HEK293 (cell line): ENCODE measurements at regions not wholly inside any gene's neighbourhood (a gene's known extent, or its start where the extent isn't known, plus 50 kb on each side); places are given as distances from the start of the nearest gene placed in this dataset.

Experiments used
- CTCF ChIA-PET: fragments of 350-600 bp; formaldehyde crosslinking; extraction: SDS; loops from one replicate; lab custom pipeline; 2021; ENCODE audit warnings: antibody characterized with exemption; lab: Yijun Ruan, JAX
- POLR2A ChIA-PET: fragments of 300-600 bp; formaldehyde crosslinking; extraction: SDS; loops from one replicate; lab custom pipeline; 2020; ENCODE audit warnings: antibody characterized with exemption, inconsistent platforms; lab: Yijun Ruan, JAX
- H3K27ac ChIP-seq: fragments of 200-500 bp; sonication (Bioruptor generic); 2 replicates; pipeline ENCODE4 v1.5.1; 2014; ENCODE audit warnings: low read depth, low read length, control low read depth, inconsistent platforms; ENCODE audit errors: extremely low read depth
- H3K36me3 ChIP-seq, 2 experiments: fragments of 200-500 bp in 1 of 2; sonication (Bioruptor generic) in 1 of 2; 1 replicate in 1 of 2; 2 replicates in 1 of 2; pipeline ENCODE4 v1.5.1; 2014 to 2017; ENCODE audit warnings: inconsistent platforms in 2 of 2, low read length in 2 of 2; ENCODE audit not compliant: control insufficient read depth in 2 of 2, insufficient read depth in 1 of 2
- H3K4me1 ChIP-seq: fragments of 200-500 bp; sonication (Bioruptor generic); 2 replicates; pipeline ENCODE4 v1.5.1; 2014; ENCODE audit warnings: mild to moderate bottlenecking, low read length, inconsistent platforms; ENCODE audit not compliant: control insufficient read depth, insufficient read depth
- H3K4me3 ChIP-seq: 2 replicates; pipeline ENCODE4 v1.5.1; 2011; ENCODE audit warnings: low read depth, mild to moderate bottlenecking, control low read depth, low read length, moderate library complexity
- H3K9me3 ChIP-seq: fragments of 200-500 bp; sonication (Bioruptor generic); 2 replicates; pipeline ENCODE4 v1.5.1; 2014; ENCODE audit warnings: low read depth, low read length, inconsistent platforms; ENCODE audit not compliant: control insufficient read depth, insufficient read depth
- KLF10 ChIP-seq: fragments of 450-650 bp; IDR thresholded peaks from 2 replicates; pipeline ENCODE4 v1.5.1; 2018; ENCODE audit warnings: missing biosample characterization, mild to moderate bottlenecking, missing genetic modification characterization
- KLF7 ChIP-seq: fragments of 450-650 bp; formaldehyde crosslinking; IDR thresholded peaks from 2 replicates; pipeline ENCODE4 v1.5.1; 2016; ENCODE audit warnings: missing biosample characterization, missing genetic modification characterization, borderline replicate concordance
- OSR2 ChIP-seq: fragments of 450-650 bp; formaldehyde crosslinking; IDR thresholded peaks from 2 replicates; pipeline ENCODE4 v1.5.1; 2016; ENCODE audit warnings: missing biosample characterization, missing genetic modification characterization
- OVOL3 ChIP-seq: fragments of 450-650 bp; formaldehyde crosslinking; IDR thresholded peaks from 2 replicates; pipeline ENCODE4 v1.5.1; 2016; ENCODE audit warnings: missing biosample characterization, missing genetic modification characterization
- PRDM1 ChIP-seq: fragments of 450-650 bp; formaldehyde crosslinking; IDR thresholded peaks from 2 replicates; pipeline ENCODE4; 2016; ENCODE audit warnings: missing biosample characterization, missing genetic modification characterization
- SALL2 ChIP-seq: fragments of 450-650 bp; formaldehyde crosslinking; IDR thresholded peaks from 2 replicates; pipeline ENCODE4 v1.5.0; 2017; ENCODE audit warnings: missing biosample characterization, mild to moderate bottlenecking, missing genetic modification characterization, borderline replicate concordance
- SP3 ChIP-seq: fragments of 450-650 bp; formaldehyde crosslinking; IDR thresholded peaks from 2 replicates; pipeline ENCODE4 v1.5.1; 2016; ENCODE audit warnings: missing biosample characterization, missing genetic modification characterization
- ZBTB21 ChIP-seq: fragments of 450-650 bp; formaldehyde crosslinking; IDR thresholded peaks from 2 replicates; pipeline ENCODE4 v1.5.1; 2017; ENCODE audit warnings: missing biosample characterization, missing genetic modification characterization
- ZBTB6 ChIP-seq: fragments of 450-650 bp; formaldehyde crosslinking; IDR thresholded peaks from 2 replicates; pipeline ENCODE4 v1.5.1; 2017; ENCODE audit warnings: missing biosample characterization, missing genetic modification characterization
- ZFHX2 ChIP-seq: fragments of 450-650 bp; formaldehyde crosslinking; conservative IDR thresholded peaks from 2 replicates; pipeline ENCODE4 v1.5.1; 2016; ENCODE audit warnings: missing biosample characterization, missing genetic modification characterization
- ZFP69B ChIP-seq: fragments of 450-650 bp; formaldehyde crosslinking; IDR thresholded peaks from 2 replicates; pipeline ENCODE4 v1.5.1; 2016; ENCODE audit warnings: missing biosample characterization, missing genetic modification characterization
- ZNF146 ChIP-seq: fragments of 450-650 bp; formaldehyde crosslinking; IDR thresholded peaks from 2 replicates; pipeline ENCODE4 v1.5.1; 2016; ENCODE audit warnings: missing biosample characterization, missing genetic modification characterization
- ZNF19 ChIP-seq: fragments of 450-650 bp; formaldehyde crosslinking; IDR thresholded peaks from 2 replicates; pipeline ENCODE4; 2016; ENCODE audit warnings: missing biosample characterization, missing genetic modification characterization, low read depth
- ZNF280C ChIP-seq: fragments of 450-650 bp; formaldehyde crosslinking; IDR thresholded peaks from 2 replicates; pipeline ENCODE4 v1.5.1; 2016; ENCODE audit warnings: missing biosample characterization, missing genetic modification characterization
- ZNF362 ChIP-seq: fragments of 450-650 bp; formaldehyde crosslinking; IDR thresholded peaks from 2 replicates; pipeline ENCODE4 v1.5.1; 2016; ENCODE audit warnings: missing biosample characterization, missing genetic modification characterization
- ZNF449 ChIP-seq: fragments of 450-650 bp; formaldehyde crosslinking; IDR thresholded peaks from 2 replicates; pipeline ENCODE4 v1.5.1; 2017; ENCODE audit warnings: missing biosample characterization, mild to moderate bottlenecking, missing genetic modification characterization, moderate library complexity
- ZNF555 ChIP-seq: fragments of 450-650 bp; formaldehyde crosslinking; conservative IDR thresholded peaks from 2 replicates; pipeline ENCODE4 v1.5.1; 2017; ENCODE audit warnings: missing biosample characterization, mild to moderate bottlenecking, missing genetic modification characterization, inconsistent platforms
- ZNF561 ChIP-seq: fragments of 450-650 bp; IDR thresholded peaks from 2 replicates; pipeline ENCODE4 v1.5.1; 2018; ENCODE audit warnings: missing biosample characterization, missing genetic modification characterization, borderline replicate concordance
- ZNF596 ChIP-seq: fragments of 450-650 bp; IDR thresholded peaks from 2 replicates; pipeline ENCODE4 v1.5.0; 2018; ENCODE audit warnings: missing biosample characterization, mild to moderate bottlenecking, missing genetic modification characterization, moderate library complexity
- ZNF624 ChIP-seq: fragments of 450-650 bp; formaldehyde crosslinking; IDR thresholded peaks from 2 replicates; pipeline ENCODE4 v1.5.1; 2017; ENCODE audit warnings: missing biosample characterization, missing genetic modification characterization
- ZNF629 ChIP-seq: fragments of 450-650 bp; formaldehyde crosslinking; IDR thresholded peaks from 2 replicates; pipeline ENCODE4 v1.5.1; 2017; ENCODE audit warnings: missing biosample characterization, missing genetic modification characterization
- ZNF639 ChIP-seq: fragments of 450-650 bp; formaldehyde crosslinking; IDR thresholded peaks from 2 replicates; pipeline ENCODE4 v1.5.1; 2016; ENCODE audit warnings: missing biosample characterization, missing genetic modification characterization
- ZNF704 ChIP-seq: fragments of 450-650 bp; formaldehyde crosslinking; IDR thresholded peaks from 2 replicates; pipeline ENCODE4 v1.5.1; 2016; ENCODE audit warnings: missing biosample characterization, missing genetic modification characterization
- ZNF791 ChIP-seq: fragments of 450-650 bp; formaldehyde crosslinking; IDR thresholded peaks from 2 replicates; pipeline ENCODE4 v1.5.1; 2016; ENCODE audit warnings: missing biosample characterization, missing genetic modification characterization
- ZNF837 ChIP-seq: fragments of 450-650 bp; formaldehyde crosslinking; IDR thresholded peaks from 2 replicates; pipeline ENCODE4 v1.5.1; 2016; ENCODE audit warnings: missing biosample characterization, missing genetic modification characterization

GRCh38 chr5:89712134-89712700 lies 697.3 kb downstream of the CETN3 start:
- CTCF ChIA-PET, result interaction anchor here (0.5 to 0.7 kb wide), 2 partner anchors 37 to 337 kb away, joined by 3 read pairs; no protein-coding TSS in a partner anchor

GRCh38 chr5:89711526-89711925 lies 698.0 kb downstream of the CETN3 start:
- POLR2A ChIA-PET, result no interaction called here
- Histone ChIP-seq H3K36me3 (no peaks in the 10 kb centered on the region), H3K4me3 (no peak overlapping the region), H3K4me1 (no peaks in the 10 kb centered on the region), H3K9me3 (no peaks in the 10 kb centered on the region), H3K27ac (no peak overlapping the region)
- CTCF ChIA-PET, result interaction anchor here (0.7 kb wide), 1 partner anchor 37 kb away, joined by 3 read pairs; no protein-coding TSS in a partner anchor
- TF ChIP-seq ZNF146, result no peak
- TF ChIP-seq KLF7 (tag by site-specific recombination), result no peak
- TF ChIP-seq PRDM1 (tag by site-specific recombination), result no peak
- TF ChIP-seq ZNF624 (tag by site-specific recombination), result no peak
- TF ChIP-seq ZNF596 (tag by site-specific recombination), result no peak
- no peak for TF ChIP-seq ZFHX2 (tag by site-specific recombination)
- TF ChIP-seq ZNF555 (tag by site-specific recombination), result no peak
- no peak for TF ChIP-seq ZNF362 (tag by site-specific recombination)
- TF ChIP-seq ZNF837 (tag by site-specific recombination), result no peak
- no peak for TF ChIP-seq OSR2 (tag by site-specific recombination)
- TF ChIP-seq KLF10, result no peak
- no peak for TF ChIP-seq ZNF704
- TF ChIP-seq ZBTB21, result no peak

More at GRCh38 chr5:89712134-89712700, 697.3 kb downstream of the CETN3 start:
- TF ChIP-seq ZFP69B (tag by site-specific recombination) (no peak), ZNF639 (tag by site-specific recombination) (no peak), ZNF449 (no peak), ZNF561 (no peak), ZBTB6 (tag by site-specific recombination) (no peak), OVOL3 (no peak), SALL2 (tag by site-specific recombination) (no peak), ZNF280C (tag by site-specific recombination) (no peak), ZNF19 (tag by site-specific recombination) (no peak), ZNF629 (tag by site-specific recombination) (no peak), ZNF791 (no peak), SP3 (tag by site-specific recombination) (no peak)
- H3K36me3 ChIP-seq, result no peaks in the 10 kb centered on the region
- H3K9me3 ChIP-seq, result no peaks in the 10 kb centered on the region
- no peak overlapping the region for H3K27ac ChIP-seq
- no peak overlapping the region for H3K4me3 ChIP-seq
- H3K4me1 ChIP-seq, result no peaks in the 10 kb centered on the region
- POLR2A ChIA-PET, result no interaction called here
